HFF-Myc (cell line): ENCODE measurements at regions not wholly inside any gene's neighbourhood (a gene's known extent, or its start where the extent isn't known, plus 50 kb on each side); places are given as distances from the start of the nearest gene placed in this dataset.

Source experiments
- DNase-seq: peaks from one replicate; pipeline ENCODE4 v3.0.0-alpha.2; 2011; ENCODE audit warnings: low read depth; ENCODE audit errors: extremely low read depth
- H3K4me3 ChIP-seq: replicated peaks from 2 replicates; pipeline ENCODE4 v1.5.1; 2011; ENCODE audit warnings: low read depth, mild to moderate bottlenecking, control low read depth, low read length
- CTCF ChIP-seq: IDR thresholded peaks from 2 replicates; pipeline ENCODE4 v1.5.1; 2012; ENCODE audit warnings: mild to moderate bottlenecking, low read depth, low read length, control low read depth; ENCODE audit errors: missing control alignments

GRCh38 chr1:235017719-235018118, 110.9 kb downstream of the TOMM20 start:
- H3K4me3 ChIP-seq: no peak overlapping the region
- TF ChIP-seq CTCF: no peak
- no peak for DNase-seq

- no peak overlapping the region for H3K4me3 ChIP-seq
- no peak for DNase-seq
- no peak for TF ChIP-seq CTCF
Measured at GRCh38 chr1:235017191-235017590, 111.4 kb downstream of the TOMM20 start.

DNA sequence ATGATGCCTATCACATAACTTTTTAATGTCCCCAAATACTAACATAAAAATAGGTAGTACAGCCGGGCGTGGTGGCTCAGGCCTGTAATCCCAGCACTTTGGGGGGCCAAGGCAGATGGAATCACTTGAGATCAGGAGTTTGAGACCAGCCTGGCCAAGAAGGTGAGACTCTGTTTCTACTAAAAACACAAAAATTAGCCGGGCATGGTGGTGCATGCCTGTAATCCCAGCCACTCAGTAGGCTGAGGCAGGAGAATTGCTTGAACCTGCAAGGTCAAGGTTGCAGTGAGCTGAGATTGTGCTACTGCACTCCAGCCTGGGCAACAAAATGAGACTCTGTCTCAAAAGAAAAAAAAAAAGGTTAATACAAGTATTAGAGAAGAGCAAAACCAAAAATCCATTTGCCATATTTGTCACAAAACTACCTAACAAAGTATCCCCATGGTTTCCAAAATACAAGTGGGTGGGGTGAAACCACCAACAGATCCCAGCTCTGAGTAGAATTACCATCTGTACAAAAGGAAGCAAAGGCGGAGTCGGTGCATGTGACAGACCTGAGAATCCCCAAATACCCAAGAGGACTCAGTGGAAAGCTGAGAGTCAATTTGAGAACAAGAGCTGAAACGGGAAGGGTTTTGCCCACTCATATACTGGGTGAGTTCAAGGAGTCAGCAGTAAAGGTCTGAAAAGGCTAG, 113.2 kb downstream of the TOMM20 start:
- no peak for TF ChIP-seq CTCF
- H3K4me3 ChIP-seq: no peak overlapping the region
- no peak for DNase-seq

- DNase-seq: no peak
- H3K4me3 ChIP-seq: no peak overlapping the region
- no peak for TF ChIP-seq CTCF
Measured at GRCh38 chr1:235014756-235015155, 113.9 kb downstream of the TOMM20 start.

DNA sequence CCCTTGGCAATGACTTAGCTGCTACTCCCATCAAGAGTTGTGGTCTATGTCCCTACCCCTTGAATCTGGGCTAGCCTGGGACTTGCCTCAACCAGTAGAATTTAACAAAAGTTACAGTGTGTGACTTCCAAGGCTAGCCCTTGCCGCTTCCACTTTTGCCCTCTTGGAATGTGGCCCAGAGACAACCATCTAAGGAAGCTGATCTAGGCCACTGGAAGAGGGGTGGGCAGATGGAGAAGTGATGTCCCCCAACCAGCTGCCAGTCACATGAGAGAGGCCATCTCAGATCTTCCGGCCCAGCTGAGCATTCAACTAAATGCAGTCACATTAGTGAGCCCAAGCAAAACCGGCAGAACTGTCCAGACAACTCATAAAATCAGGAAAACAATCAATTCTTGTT, 115.1 kb downstream of the TOMM20 start:
- no peak overlapping the region for H3K4me3 ChIP-seq
- TF ChIP-seq CTCF: no peak
- DNase-seq: no peak

- TF ChIP-seq CTCF: no peak
- DNase-seq: no peak
- no peak overlapping the region for H3K4me3 ChIP-seq
Measured at GRCh38 chr1:235012436-235013210, 116.0 kb downstream of the TOMM20 start.
